ENCODE measurements at regions not wholly inside any gene's neighbourhood (a gene's known extent, or its start where the extent isn't known, plus 50 kb on each side); places are given as distances from the start of the nearest gene placed in this dataset.

GRCh38 chr1:194447636-194448035 is 1261.2 kb upstream of the B3GALT2 start:
- Mint-ChIP-seq H3K4me3 (no peak overlapping the region), H3K36me3 (no peaks in the 10 kb centered on the region), H3K27me3 (ENCODE audit: insufficient read depth, low read depth) (peaks cover 2% of the 10 kb centered on the region), H3K9me3 (peaks cover 2% of the 10 kb centered on the region), H3K4me1 (peaks cover 14% of the 10 kb centered on the region), H3K27ac (no peak overlapping the region)
- Histone ChIP-seq H2AFZ (replicated peaks) (no peak overlapping the region), H3K4me3 (no peak overlapping the region), H3K4me1 (no peaks in the 10 kb centered on the region), H3K27ac (no peak overlapping the region), H3K4me2 (no peak overlapping the region), H3K9me3 (ENCODE audit: low read depth) (no peaks in the 10 kb centered on the region), H3K79me2 (ENCODE audit: low read depth) (no peaks in the 10 kb centered on the region), H3K36me3 (no peaks in the 10 kb centered on the region), H3K27me3 (no peaks in the 10 kb centered on the region), H3K9ac (no peak overlapping the region), H3F3A (ENCODE audit: low read depth) (no peaks in the 10 kb centered on the region), H4K20me1 (ENCODE audit: low read depth) (no peaks in the 10 kb centered on the region)
- no peak for DNase-seq (ENCODE audit: low spot score)
- no peak for TF ChIP-seq EZH2 (IDR thresholded peaks at IDR 0.05)
- TF ChIP-seq CTCF (IDR thresholded peaks at IDR 0.05), result no peak
- no peak for TF ChIP-seq EZH2phosphoT487 (IDR thresholded peaks at IDR 0.05)

GRCh38 chr1:194445244-194445643 is 1258.8 kb upstream of the B3GALT2 start:
- no peak overlapping the region for H3K27ac Mint-ChIP-seq
- H3K27me3 Mint-ChIP-seq (ENCODE audit: insufficient read depth, low read depth), result peaks cover 3% of the 10 kb centered on the region
- H3K4me1 Mint-ChIP-seq, result peaks cover 16% of the 10 kb centered on the region

GRCh38 chr1:194442901-194443575 is 1256.6 kb upstream of the B3GALT2 start:
- no peak for DNase-seq (ENCODE audit: low spot score)
- H4K20me1 ChIP-seq (ENCODE audit: low read depth), result no peaks in the 10 kb centered on the region
- H3K4me3 ChIP-seq, result no peak overlapping the region
- peaks cover 3% of the 10 kb centered on the region for H3K27me3 Mint-ChIP-seq (ENCODE audit: insufficient read depth, low read depth)
- no peaks in the 10 kb centered on the region for H3K4me1 ChIP-seq
- H3K9me3 Mint-ChIP-seq, result peaks cover 5% of the 10 kb centered on the region
- no peaks in the 10 kb centered on the region for H3F3A ChIP-seq (ENCODE audit: low read depth)
- H3K36me3 ChIP-seq, result no peaks in the 10 kb centered on the region
- no peaks in the 10 kb centered on the region for H3K9me3 ChIP-seq (ENCODE audit: low read depth)
- H3K9ac ChIP-seq, result no peak overlapping the region
- peaks cover 16% of the 10 kb centered on the region for H3K4me1 Mint-ChIP-seq
- H3K4me2 ChIP-seq, result no peak overlapping the region
- H3K27me3 ChIP-seq, result no peaks in the 10 kb centered on the region
- H3K36me3 Mint-ChIP-seq, result no peaks in the 10 kb centered on the region
- no peaks in the 10 kb centered on the region for H3K79me2 ChIP-seq (ENCODE audit: low read depth)
- H2AFZ ChIP-seq (replicated peaks), result no peak overlapping the region
- no peak overlapping the region for H3K27ac ChIP-seq
- TF ChIP-seq EZH2 (IDR thresholded peaks at IDR 0.05) (no peak), CTCF (IDR thresholded peaks at IDR 0.05) (no peak), EZH2phosphoT487 (IDR thresholded peaks at IDR 0.05) (no peak)
- peak overlapping the region; percentile 35 for H3K27ac Mint-ChIP-seq
- no peak overlapping the region for H3K4me3 Mint-ChIP-seq

More at GRCh38 chr1:194445244-194445643, 1258.8 kb upstream of the B3GALT2 start:
- H3K79me2 ChIP-seq (ENCODE audit: low read depth), result no peaks in the 10 kb centered on the region
- no peak for DNase-seq (ENCODE audit: low spot score)
- no peak overlapping the region for H3K4me3 Mint-ChIP-seq
- H3K9me3 Mint-ChIP-seq, result no peaks in the 10 kb centered on the region
- H2AFZ ChIP-seq (replicated peaks), result no peak overlapping the region
- H3F3A ChIP-seq (ENCODE audit: low read depth), result no peaks in the 10 kb centered on the region
- H3K36me3 Mint-ChIP-seq, result no peaks in the 10 kb centered on the region
- no peaks in the 10 kb centered on the region for H3K36me3 ChIP-seq
- no peaks in the 10 kb centered on the region for H4K20me1 ChIP-seq (ENCODE audit: low read depth)
- H3K9ac ChIP-seq, result no peak overlapping the region
- no peak overlapping the region for H3K27ac ChIP-seq
- H3K4me1 ChIP-seq, result no peaks in the 10 kb centered on the region
- H3K4me2 ChIP-seq, result no peak overlapping the region
- H3K4me3 ChIP-seq, result no peak overlapping the region
- no peak for TF ChIP-seq CTCF (IDR thresholded peaks at IDR 0.05)
- TF ChIP-seq EZH2 (IDR thresholded peaks at IDR 0.05), result no peak
- TF ChIP-seq EZH2phosphoT487 (IDR thresholded peaks at IDR 0.05), result no peak
- H3K27me3 ChIP-seq, result no peaks in the 10 kb centered on the region
- no peaks in the 10 kb centered on the region for H3K9me3 ChIP-seq (ENCODE audit: low read depth)

Data from neural progenitor cell (in vitro differentiated cells).